Fibroblast of lung (primary cell): ENCODE measurements at regions not wholly inside any gene's neighbourhood (a gene's known extent, or its start where the extent isn't known, plus 50 kb on each side); places are given as distances from the start of the nearest gene placed in this dataset.

ENCODE experiments used
- DNase-seq, 2 donors: peaks; one replicate each; pipeline versions ENCODE4 v3.0.0 to v3.0.0-alpha.2; 2010; ENCODE audit warnings: low read depth in 2 of 2
- H2AFZ ChIP-seq: 2 replicates; pipeline ENCODE4 v1.5.1; 2012; ENCODE audit warnings: low read length, control low read depth, inconsistent platforms
- H3K27ac ChIP-seq: 2 replicates; pipeline ENCODE4 v1.5.1; 2011; ENCODE audit warnings: low read length, control low read depth; ENCODE audit not compliant: insufficient read depth
- H3K27me3 ChIP-seq: 2 replicates; pipeline ENCODE4 v1.5.1; 2011; ENCODE audit warnings: mild to moderate bottlenecking, low read length; ENCODE audit not compliant: control insufficient read depth, insufficient read depth
- H3K36me3 ChIP-seq: 2 replicates; pipeline ENCODE4 v1.5.1; 2011; ENCODE audit warnings: low read length; ENCODE audit not compliant: control insufficient read depth, insufficient read depth
- H3K4me1 ChIP-seq: 2 replicates; pipeline ENCODE4 v1.5.1; 2011; ENCODE audit warnings: low read length; ENCODE audit not compliant: control insufficient read depth, insufficient read depth; ENCODE audit errors: extremely low read depth
- H3K4me2 ChIP-seq: 2 replicates; pipeline ENCODE4 v1.5.1; 2011; ENCODE audit warnings: low read length, control low read depth; ENCODE audit not compliant: insufficient read depth; ENCODE audit errors: extremely low read depth
- H3K4me3 ChIP-seq, 4 experiments: fragments of 200-600 bp in 1 of 4; sonication (generic) in 1 of 4; replicated peaks in 1 of 4; 2 replicates each; pipeline ENCODE4 v1.5.1; 2011 to 2016; ENCODE audit warnings: low read length in 4 of 4, low read depth in 3 of 4, mild to moderate bottlenecking in 3 of 4, control low read depth in 2 of 4, inconsistent platforms in 1 of 4, mixed read lengths in 1 of 4; ENCODE audit not compliant: insufficient read depth in 1 of 4; ENCODE audit errors: control extremely low read depth in 1 of 4
- H3K79me2 ChIP-seq: 2 replicates; pipeline ENCODE4 v1.5.1; 2012; ENCODE audit warnings: mild to moderate bottlenecking, low read length, inconsistent platforms; ENCODE audit not compliant: control insufficient read depth, insufficient read depth
- H3K9ac ChIP-seq: 2 replicates; pipeline ENCODE4 v1.5.1; 2011; ENCODE audit warnings: mild to moderate bottlenecking, low read length, control low read depth; ENCODE audit not compliant: insufficient read depth
- H3K9me3 ChIP-seq: 2 replicates; pipeline ENCODE4 v1.5.1; 2012; ENCODE audit warnings: low read depth, low read length; ENCODE audit not compliant: control insufficient read depth, insufficient read depth
- H4K20me1 ChIP-seq: 2 replicates; pipeline ENCODE4 v1.5.1; 2011; ENCODE audit warnings: low read length; ENCODE audit not compliant: control insufficient read depth, insufficient read depth; ENCODE audit errors: extremely low read depth
- CTCF ChIP-seq, 2 donors: IDR thresholded peaks in 1 of 2; conservative IDR thresholded peaks in 1 of 2; 1 replicate in 1 of 2; 2 replicates in 1 of 2; pipeline ENCODE4 v1.5.1; 2011 to 2012; ENCODE audit warnings: low read length in 2 of 2, control low read depth in 1 of 2, inconsistent platforms in 1 of 2, low read depth in 1 of 2, mild to moderate bottlenecking in 1 of 2
- EZH2 ChIP-seq: IDR thresholded peaks from 2 replicates; pipeline ENCODE4 v1.5.1; 2012; ENCODE audit warnings: low read length, control low read depth, mild to moderate bottlenecking; ENCODE audit errors: missing control alignments

- no peak for DNase-seq
- Histone ChIP-seq H3K4me3 (no peak overlapping the region), H4K20me1 (no peaks in the 10 kb centered on the region), H3K27ac (no peak overlapping the region), H3K9me3 (no peaks in the 10 kb centered on the region), H2AFZ (no peak overlapping the region), H3K36me3 (no peaks in the 10 kb centered on the region), H3K9ac (no peak overlapping the region), H3K27me3 (peaks cover 8% of the 10 kb centered on the region), H3K4me1 (no peaks in the 10 kb centered on the region), H3K4me2 (no peak overlapping the region), H3K79me2 (no peaks in the 10 kb centered on the region)
- TF ChIP-seq EZH2 (no peak), CTCF (conservative IDR thresholded peaks at IDR 0.05 in 1 of 2, IDR thresholded peaks at IDR 0.05 in 1 of 2; ENCODE audit: low read depth in 1 of 2, low read length in 2 of 2) (no peak)
These were observed 63.8 kb upstream of the TOP3B start for GRCh38 chr22:22046370-22046769.

- DNase-seq: no peak
- no peaks in the 10 kb centered on the region for H3K9me3 ChIP-seq
- H3K4me1 ChIP-seq: no peaks in the 10 kb centered on the region
- no peak overlapping the region for H3K4me2 ChIP-seq
- no peak overlapping the region for H3K27ac ChIP-seq
- H3K9ac ChIP-seq: no peak overlapping the region
- H3K36me3 ChIP-seq: no peaks in the 10 kb centered on the region
- TF ChIP-seq EZH2 (no peak), CTCF (conservative IDR thresholded peaks at IDR 0.05 in 1 of 2, IDR thresholded peaks at IDR 0.05 in 1 of 2; ENCODE audit: low read depth in 1 of 2, low read length in 2 of 2) (no peak)
- no peaks in the 10 kb centered on the region for H4K20me1 ChIP-seq
- H3K27me3 ChIP-seq: peaks cover 8% of the 10 kb centered on the region
- H3K4me3 ChIP-seq: no peak overlapping the region
- no peaks in the 10 kb centered on the region for H3K79me2 ChIP-seq
- no peak overlapping the region for H2AFZ ChIP-seq
These were observed 63.2 kb upstream of the TOP3B start for GRCh38 chr22:22045571-22046335.

DNA sequence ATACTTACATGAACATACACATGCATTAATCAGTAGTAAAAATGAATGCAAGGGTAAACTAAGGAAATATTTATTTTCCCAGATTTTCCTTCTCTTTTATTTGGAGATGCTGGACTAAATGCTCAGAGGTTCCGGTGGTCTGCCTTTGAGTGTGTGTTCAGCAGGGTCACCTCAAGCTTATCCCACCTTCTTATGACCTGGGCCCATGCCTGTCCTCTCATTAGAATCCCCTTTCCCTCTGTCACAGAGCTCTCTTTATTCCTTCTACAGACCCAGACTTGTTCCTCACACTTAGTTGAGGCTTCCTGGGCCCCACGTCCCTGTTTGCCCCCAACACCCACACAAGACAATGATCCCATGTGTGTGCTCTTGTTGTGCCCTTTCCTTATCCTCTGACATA, 61.6 kb upstream of the TOP3B start:
- no peak overlapping the region for H3K27ac ChIP-seq
- H3K4me3 ChIP-seq: no peak overlapping the region
- no peaks in the 10 kb centered on the region for H3K79me2 ChIP-seq
- H3K4me2 ChIP-seq: no peak overlapping the region
- H3K4me1 ChIP-seq: no peaks in the 10 kb centered on the region
- no peak overlapping the region for H3K9ac ChIP-seq
- peaks cover 8% of the 10 kb centered on the region for H3K27me3 ChIP-seq
- H3K9me3 ChIP-seq: no peaks in the 10 kb centered on the region
- TF ChIP-seq EZH2: no peak
- no peak for TF ChIP-seq CTCF (conservative IDR thresholded peaks at IDR 0.05 in 1 of 2, IDR thresholded peaks at IDR 0.05 in 1 of 2; ENCODE audit: low read depth in 1 of 2, low read length in 2 of 2)
- no peak overlapping the region for H2AFZ ChIP-seq
- DNase-seq: no peak
- H3K36me3 ChIP-seq: no peaks in the 10 kb centered on the region
- no peaks in the 10 kb centered on the region for H4K20me1 ChIP-seq
